Hepatocyte (in vitro differentiated cells): ENCODE measurements at regions not wholly inside any gene's neighbourhood (a gene's known extent, or its start where the extent isn't known, plus 50 kb on each side); places are given as distances from the start of the nearest gene placed in this dataset.

ENCODE experiments used
- DNase-seq: peaks from one replicate; pipeline ENCODE4 v3.0.0-alpha.2; 2016; ENCODE audit warnings: low spot score
- H2AFZ ChIP-seq: fragments of 200-600 bp; sonication (generic); 2 replicates; pipeline ENCODE4 v1.6.0; 2016; ENCODE audit warnings: antibody characterized with exemption, mild to moderate bottlenecking
- H3K27ac ChIP-seq: fragments of 200-600 bp; sonication (generic); 2 replicates; pipeline ENCODE4 v1.5.1; 2016; ENCODE audit warnings: mild to moderate bottlenecking
- H3K27me3 ChIP-seq: fragments of 200-600 bp; sonication (generic); 2 replicates; pipeline ENCODE4 v1.6.1; 2016
- H3K36me3 ChIP-seq: fragments of 200-600 bp; sonication (generic); replicated peaks from 2 replicates; pipeline ENCODE4 v1.5.1; 2016; ENCODE audit warnings: low read depth; ENCODE audit not compliant: insufficient read depth
- H3K4me1 ChIP-seq: fragments of 200-600 bp; sonication (generic); 2 replicates; pipeline ENCODE4 v1.5.1; 2016; ENCODE audit warnings: mild to moderate bottlenecking, moderate library complexity; ENCODE audit not compliant: insufficient read depth
- H3K4me2 ChIP-seq: fragments of 200-600 bp; sonication (generic); 2 replicates; pipeline ENCODE4 v1.6.0; 2016
- H3K4me3 ChIP-seq: fragments of 200-600 bp; sonication (generic); 2 replicates; pipeline ENCODE4 v1.5.1; 2016; ENCODE audit warnings: mild to moderate bottlenecking
- H3K79me2 ChIP-seq: fragments of 200-600 bp; sonication (generic); 2 replicates; pipeline ENCODE4 v1.6.0; 2017; ENCODE audit warnings: mild to moderate bottlenecking
- H3K9me2 ChIP-seq: fragments of 200-600 bp; sonication (generic); replicated peaks from 2 replicates; pipeline ENCODE4 v1.6.0; 2017; ENCODE audit warnings: mild to moderate bottlenecking; ENCODE audit not compliant: insufficient read depth
- H3K9me3 ChIP-seq: fragments of 200-600 bp; sonication (generic); 2 replicates; pipeline ENCODE4 v1.5.1; 2016; ENCODE audit warnings: low read depth, mild to moderate bottlenecking
- H4K20me1 ChIP-seq: fragments of 200-600 bp; sonication (generic); 2 replicates; pipeline ENCODE4 v1.6.0; 2016; ENCODE audit warnings: mild to moderate bottlenecking; ENCODE audit not compliant: insufficient read depth, poor library complexity, severe bottlenecking
- EZH2 ChIP-seq: fragments of 200-600 bp; sonication (generic); IDR thresholded peaks from 2 replicates; pipeline ENCODE4 v1.6.1; 2016; ENCODE audit warnings: antibody characterized with exemption, mild to moderate bottlenecking, borderline replicate concordance
- EZH2phosphoT487 ChIP-seq: fragments of 200-600 bp; sonication (generic); IDR thresholded peaks from one replicate; pipeline ENCODE4 v1.6.1; 2018; ENCODE audit warnings: antibody characterized with exemption, mild to moderate bottlenecking, low read depth, moderate library complexity; ENCODE audit not compliant: unreplicated experiment, severe bottlenecking
- WGBS: methylation state at CpG from one replicate; pipeline ENCODE4 v1.1.6; 2016; ENCODE audit warnings: low lambda C conversion rate; ENCODE audit errors: missing lambda C conversion rate; 5-methylcytosine and 5-hydroxymethylcytosine counted together
- TF ChIP-seq, protein P1 (sequence below): fragments of 200-600 bp; sonication (generic); IDR thresholded peaks from 2 replicates; pipeline ENCODE4 v1.5.1; 2016; ENCODE audit warnings: antibody characterized with exemption, mild to moderate bottlenecking; ENCODE audit not compliant: poor library complexity

DNA sequence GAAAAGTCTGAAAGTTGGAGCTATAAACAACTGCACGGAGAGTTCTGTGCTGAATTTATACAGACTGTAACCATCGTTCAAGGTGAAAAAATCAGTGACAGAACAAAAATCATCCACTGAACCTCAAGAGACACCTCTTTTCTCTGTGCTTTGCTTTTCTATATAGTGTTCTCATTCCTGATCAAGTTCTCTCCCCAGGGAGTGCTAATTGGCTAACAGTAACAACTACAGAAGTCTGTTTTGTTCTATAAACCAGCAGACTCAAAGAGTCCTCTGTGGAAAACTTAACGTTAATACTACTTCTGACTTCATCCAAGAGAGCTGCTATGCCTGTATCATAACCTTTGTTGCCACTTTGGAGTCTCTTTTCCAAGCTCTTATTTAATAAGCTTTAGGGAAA lies 1388.3 kb upstream of the C9orf72 start:
- H3K79me2 ChIP-seq: no peaks in the 10 kb centered on the region
- no peak overlapping the region for H2AFZ ChIP-seq
- no peaks in the 10 kb centered on the region for H3K27me3 ChIP-seq
- H3K9me2 ChIP-seq: no peaks in the 10 kb centered on the region
- H3K27ac ChIP-seq: no peak overlapping the region
- H4K20me1 ChIP-seq: no peaks in the 10 kb centered on the region
- 63% methylated on average over 3 of the region's 3 CpGs for WGBS
- TF ChIP-seq, protein P1, sequence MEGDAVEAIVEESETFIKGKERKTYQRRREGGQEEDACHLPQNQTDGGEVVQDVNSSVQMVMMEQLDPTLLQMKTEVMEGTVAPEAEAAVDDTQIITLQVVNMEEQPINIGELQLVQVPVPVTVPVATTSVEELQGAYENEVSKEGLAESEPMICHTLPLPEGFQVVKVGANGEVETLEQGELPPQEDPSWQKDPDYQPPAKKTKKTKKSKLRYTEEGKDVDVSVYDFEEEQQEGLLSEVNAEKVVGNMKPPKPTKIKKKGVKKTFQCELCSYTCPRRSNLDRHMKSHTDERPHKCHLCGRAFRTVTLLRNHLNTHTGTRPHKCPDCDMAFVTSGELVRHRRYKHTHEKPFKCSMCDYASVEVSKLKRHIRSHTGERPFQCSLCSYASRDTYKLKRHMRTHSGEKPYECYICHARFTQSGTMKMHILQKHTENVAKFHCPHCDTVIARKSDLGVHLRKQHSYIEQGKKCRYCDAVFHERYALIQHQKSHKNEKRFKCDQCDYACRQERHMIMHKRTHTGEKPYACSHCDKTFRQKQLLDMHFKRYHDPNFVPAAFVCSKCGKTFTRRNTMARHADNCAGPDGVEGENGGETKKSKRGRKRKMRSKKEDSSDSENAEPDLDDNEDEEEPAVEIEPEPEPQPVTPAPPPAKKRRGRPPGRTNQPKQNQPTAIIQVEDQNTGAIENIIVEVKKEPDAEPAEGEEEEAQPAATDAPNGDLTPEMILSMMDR: no peak
- TF ChIP-seq EZH2phosphoT487: no peak
- TF ChIP-seq EZH2: no peak
- H3K4me3 ChIP-seq: no peak overlapping the region
- H3K36me3 ChIP-seq: no peaks in the 10 kb centered on the region
- no peak for DNase-seq
- H3K4me1 ChIP-seq: no peaks in the 10 kb centered on the region
- H3K4me2 ChIP-seq: no peak overlapping the region
- H3K9me3 ChIP-seq: no peaks in the 10 kb centered on the region

DNA sequence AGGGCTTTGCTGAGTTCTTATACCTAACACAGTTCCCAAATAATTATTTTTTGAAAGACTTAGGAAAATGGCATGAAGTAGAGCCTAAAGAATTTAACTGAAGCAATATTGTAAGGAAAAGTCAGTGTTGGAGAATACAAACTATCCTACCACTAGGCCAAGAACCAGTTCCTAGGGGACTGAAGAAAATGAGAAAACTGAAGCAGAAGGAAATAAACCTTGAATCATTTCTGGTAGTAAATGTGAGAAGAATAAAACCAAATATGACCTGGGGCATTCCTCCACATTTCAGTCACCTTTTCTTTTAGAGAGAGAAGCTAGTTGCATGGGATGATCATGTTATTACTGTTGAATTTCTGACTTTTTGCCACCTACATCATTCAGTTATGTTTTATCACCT lies 1393.9 kb upstream of the C9orf72 start:
- Histone ChIP-seq H2AFZ (no peak overlapping the region), H3K9me2 (no peaks in the 10 kb centered on the region), H3K79me2 (no peaks in the 10 kb centered on the region), H3K27me3 (no peaks in the 10 kb centered on the region), H3K9me3 (no peaks in the 10 kb centered on the region), H3K4me3 (no peak overlapping the region), H3K4me2 (no peak overlapping the region), H3K36me3 (no peaks in the 10 kb centered on the region), H3K27ac (no peak overlapping the region), H4K20me1 (no peaks in the 10 kb centered on the region), H3K4me1 (no peaks in the 10 kb centered on the region)
- no peak for DNase-seq
- no peak for TF ChIP-seq EZH2
- TF ChIP-seq EZH2phosphoT487: no peak
- TF ChIP-seq, protein P1: no peak

DNA sequence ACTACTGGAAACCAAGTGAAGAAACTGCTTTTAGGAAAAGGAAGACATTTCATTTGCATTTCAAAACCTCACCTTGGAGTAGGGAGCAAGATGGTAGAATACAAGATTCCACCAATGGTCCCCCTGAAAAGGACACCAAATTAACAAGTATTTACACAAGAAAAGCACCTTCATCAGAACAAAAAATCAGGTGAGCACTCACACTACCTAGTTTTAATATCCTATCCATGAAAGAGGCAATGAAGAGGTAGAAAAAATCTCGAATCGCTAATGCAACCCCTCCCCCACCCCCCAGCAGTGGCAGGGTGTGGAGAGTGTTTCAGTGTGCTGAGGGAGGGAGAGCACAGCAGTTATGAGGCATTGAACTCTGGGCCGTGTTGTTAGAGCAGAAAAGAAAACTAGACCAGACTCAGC lies 1397.0 kb upstream of the C9orf72 start:
- Histone ChIP-seq H3K9me3 (no peaks in the 10 kb centered on the region), H3K27me3 (no peaks in the 10 kb centered on the region), H3K4me3 (no peak overlapping the region), H3K36me3 (no peaks in the 10 kb centered on the region), H2AFZ (no peak overlapping the region), H3K4me2 (no peak overlapping the region), H3K79me2 (no peaks in the 10 kb centered on the region), H3K27ac (no peak overlapping the region), H3K4me1 (no peaks in the 10 kb centered on the region), H4K20me1 (no peaks in the 10 kb centered on the region), H3K9me2 (no peaks in the 10 kb centered on the region)
- 68% methylated on average over 3 of the region's 3 CpGs for WGBS
- TF ChIP-seq EZH2phosphoT487: no peak
- TF ChIP-seq, protein P1: no peak
- no peak for TF ChIP-seq EZH2
- no peak for DNase-seq

DNA sequence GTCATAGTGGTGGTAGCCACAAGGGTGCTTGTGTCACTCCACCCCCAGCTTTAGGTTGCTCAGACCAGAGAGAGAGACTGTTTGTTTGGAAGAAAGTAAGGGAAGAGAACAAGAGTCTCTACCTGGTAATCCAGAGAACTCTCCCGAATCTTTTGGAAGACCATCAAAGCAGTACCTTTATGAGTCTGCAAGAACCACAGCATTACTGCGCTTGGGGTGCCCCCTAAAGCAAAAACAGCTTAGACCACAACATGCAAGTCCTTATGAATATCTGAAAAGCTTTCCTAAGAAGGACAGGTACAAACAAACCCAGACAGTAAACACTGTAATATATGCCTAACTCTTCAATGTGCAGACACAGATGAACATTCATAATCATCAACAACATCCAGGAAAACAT lies 1398.6 kb upstream of the C9orf72 start:
- Histone ChIP-seq H3K27ac (no peak overlapping the region), H3K4me2 (no peak overlapping the region), H2AFZ (no peak overlapping the region), H4K20me1 (no peaks in the 10 kb centered on the region), H3K4me3 (no peak overlapping the region), H3K4me1 (no peaks in the 10 kb centered on the region), H3K27me3 (no peaks in the 10 kb centered on the region), H3K9me3 (no peaks in the 10 kb centered on the region), H3K36me3 (no peaks in the 10 kb centered on the region), H3K79me2 (no peaks in the 10 kb centered on the region), H3K9me2 (no peaks in the 10 kb centered on the region)
- 16% methylated on average over 2 of the region's 2 CpGs for WGBS
- DNase-seq: no peak
- TF ChIP-seq EZH2phosphoT487 (no peak), EZH2 (no peak)
- TF ChIP-seq, protein P1: no peak
